ENCODE measurements at regions not wholly inside any gene's neighbourhood (a gene's known extent, or its start where the extent isn't known, plus 50 kb on each side); places are given as distances from the start of the nearest gene placed in this dataset.

DNA sequence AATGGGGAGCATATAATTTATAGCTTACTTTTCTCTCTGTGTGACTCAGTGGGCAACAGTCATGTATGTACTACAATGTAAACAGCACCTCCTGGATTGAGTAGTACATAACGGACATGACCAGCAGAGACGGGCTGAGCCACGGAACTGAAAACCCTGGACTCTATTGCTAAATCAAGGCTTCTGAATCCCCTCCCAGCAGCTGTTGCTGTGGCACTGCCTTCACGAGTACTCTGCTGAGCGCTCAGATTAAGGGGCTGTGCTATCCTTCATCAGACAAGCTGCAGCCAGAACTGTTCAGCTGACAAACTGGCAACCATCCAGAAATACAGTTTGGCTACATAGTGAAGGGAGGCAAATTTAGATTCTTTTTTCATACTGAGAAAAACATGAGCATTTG, 131.3 kb upstream of the CCDC180 start:
- TF ChIP-seq EZH2phosphoT487 (IDR thresholded peaks at IDR 0.05; ENCODE audit: low read depth) = no peak
- TF ChIP-seq, protein P1, sequence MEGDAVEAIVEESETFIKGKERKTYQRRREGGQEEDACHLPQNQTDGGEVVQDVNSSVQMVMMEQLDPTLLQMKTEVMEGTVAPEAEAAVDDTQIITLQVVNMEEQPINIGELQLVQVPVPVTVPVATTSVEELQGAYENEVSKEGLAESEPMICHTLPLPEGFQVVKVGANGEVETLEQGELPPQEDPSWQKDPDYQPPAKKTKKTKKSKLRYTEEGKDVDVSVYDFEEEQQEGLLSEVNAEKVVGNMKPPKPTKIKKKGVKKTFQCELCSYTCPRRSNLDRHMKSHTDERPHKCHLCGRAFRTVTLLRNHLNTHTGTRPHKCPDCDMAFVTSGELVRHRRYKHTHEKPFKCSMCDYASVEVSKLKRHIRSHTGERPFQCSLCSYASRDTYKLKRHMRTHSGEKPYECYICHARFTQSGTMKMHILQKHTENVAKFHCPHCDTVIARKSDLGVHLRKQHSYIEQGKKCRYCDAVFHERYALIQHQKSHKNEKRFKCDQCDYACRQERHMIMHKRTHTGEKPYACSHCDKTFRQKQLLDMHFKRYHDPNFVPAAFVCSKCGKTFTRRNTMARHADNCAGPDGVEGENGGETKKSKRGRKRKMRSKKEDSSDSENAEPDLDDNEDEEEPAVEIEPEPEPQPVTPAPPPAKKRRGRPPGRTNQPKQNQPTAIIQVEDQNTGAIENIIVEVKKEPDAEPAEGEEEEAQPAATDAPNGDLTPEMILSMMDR (IDR thresholded peaks at IDR 0.05; ENCODE audit: low read depth, low read length) = no peak

Data from OCI-LY3 (cell line).